Erythroblast (primary cell): ENCODE measurements at regions not wholly inside any gene's neighbourhood (a gene's known extent, or its start where the extent isn't known, plus 50 kb on each side); places are given as distances from the start of the nearest gene placed in this dataset.

Experiments
- GATA1 ChIP-seq: IDR thresholded peaks from 2 replicates; pipeline ENCODE4 v1.6.1; 2011; ENCODE audit warnings: low read depth, mild to moderate bottlenecking, control low read depth, low read length, moderate library complexity
- POLR2A ChIP-seq: IDR thresholded peaks from 2 replicates; pipeline ENCODE4 v1.6.1; 2011; ENCODE audit warnings: mild to moderate bottlenecking, low read length

GRCh38 chr20:53693262-53693871, 99.7 kb upstream of the ZNF217 start:
- TF ChIP-seq POLR2A (no peak), GATA1 (no peak)
